GM23338 (cell line): ENCODE measurements at regions not wholly inside any gene's neighbourhood (a gene's known extent, or its start where the extent isn't known, plus 50 kb on each side); places are given as distances from the start of the nearest gene placed in this dataset.

Experiments
- ATAC-seq: fragments of 200-7000 bp; cut with Tn5 transposase; 3 replicates; pipeline ENCODE4 v1.9.1; 2020
- DNase-seq: peaks from one replicate; pipeline ENCODE4 v3.0.0-alpha.2; 2015; ENCODE audit warnings: low spot score
- H2AFZ ChIP-seq: fragments of 200-600 bp; sonication (generic); 2 replicates; pipeline ENCODE4 v1.8.0; 2016; ENCODE audit warnings: antibody characterized with exemption, mild to moderate bottlenecking, moderate library complexity
- H3F3A ChIP-seq: fragments of 200-600 bp; sonication (generic); replicated peaks from 2 replicates; pipeline ENCODE4 v1.8.0; 2017; ENCODE audit warnings: antibody characterized with exemption, mixed run types, low read depth
- H3K27ac ChIP-seq: fragments of 200-600 bp; sonication (generic); 2 replicates; pipeline ENCODE4 v1.6.1; 2016; ENCODE audit warnings: low read depth
- H3K27me3 ChIP-seq: fragments of 200-600 bp; sonication (generic); 2 replicates; pipeline ENCODE4 v1.8.0; 2016; ENCODE audit warnings: mild to moderate bottlenecking, mixed run types, moderate library complexity; ENCODE audit not compliant: insufficient read depth
- H3K36me3 ChIP-seq: fragments of 200-600 bp; sonication (generic); 2 replicates; pipeline ENCODE4 v1.8.0; 2016; ENCODE audit warnings: mild to moderate bottlenecking; ENCODE audit not compliant: insufficient read depth
- H3K4me1 ChIP-seq: fragments of 200-600 bp; sonication (generic); 2 replicates; pipeline ENCODE4 v1.8.0; 2016; ENCODE audit warnings: mild to moderate bottlenecking, moderate library complexity; ENCODE audit not compliant: insufficient read depth
- H3K4me2 ChIP-seq: fragments of 200-600 bp; sonication (generic); 2 replicates; pipeline ENCODE4 v1.7.1; 2017; ENCODE audit warnings: mixed run types
- H3K4me3 ChIP-seq: fragments of 200-600 bp; sonication (generic); 2 replicates; pipeline ENCODE4 v1.6.1; 2016; ENCODE audit warnings: mixed run types
- H3K79me2 ChIP-seq: fragments of 200-600 bp; sonication (generic); replicated peaks from 2 replicates; pipeline ENCODE4 v1.8.0; 2017; ENCODE audit warnings: mild to moderate bottlenecking; ENCODE audit not compliant: insufficient read depth
- H3K9me2 ChIP-seq: fragments of 200-600 bp; sonication (generic); 2 replicates; pipeline ENCODE4 v1.8.0; 2017; ENCODE audit not compliant: insufficient read depth
- H4K20me1 ChIP-seq: fragments of 200-600 bp; sonication (generic); replicated peaks from 2 replicates; pipeline ENCODE4 v1.8.0; 2017; ENCODE audit warnings: mild to moderate bottlenecking; ENCODE audit not compliant: insufficient read depth
- H3K27ac Mint-ChIP-seq: 2 replicates; pipeline ENCODE4 v1.8.0; 2020; ENCODE audit warnings: inconsistent platforms, mild to moderate bottlenecking, moderate library complexity, mixed read lengths
- H3K27me3 Mint-ChIP-seq: 3 replicates; pipeline ENCODE4 v1.8.0; 2022; ENCODE audit warnings: low read depth, mild to moderate bottlenecking, moderate library complexity, mixed read lengths, inconsistent platforms; ENCODE audit not compliant: insufficient read depth, poor library complexity
- H3K36me3 Mint-ChIP-seq: 3 replicates; pipeline ENCODE4 v1.8.0; 2021; ENCODE audit warnings: low read depth, mild to moderate bottlenecking, inconsistent platforms, moderate library complexity, mixed read lengths
- H3K4me1 Mint-ChIP-seq: 3 replicates; pipeline ENCODE4 v1.8.0; 2020; ENCODE audit warnings: mild to moderate bottlenecking, inconsistent platforms, mixed read lengths
- H3K4me3 Mint-ChIP-seq: 3 replicates; pipeline ENCODE4 v1.8.0; 2021; ENCODE audit warnings: moderate library complexity, mild to moderate bottlenecking, inconsistent platforms, mixed read lengths
- H3K9me3 Mint-ChIP-seq: 3 replicates; pipeline ENCODE4 v1.8.0; 2020; ENCODE audit warnings: moderate library complexity, mild to moderate bottlenecking, inconsistent platforms, mixed read lengths
- CREB1 ChIP-seq: fragments of 250-450 bp; sonication (Bioruptor Pico); IDR thresholded peaks from 2 replicates; pipeline ENCODE4 v1.5.0; 2020; ENCODE audit warnings: low read depth, mild to moderate bottlenecking, moderate library complexity
- EZH2phosphoT487 ChIP-seq: fragments of 200-600 bp; sonication (generic); IDR thresholded peaks from one replicate; pipeline ENCODE4 v1.8.1; 2018; ENCODE audit warnings: antibody characterized with exemption; ENCODE audit not compliant: unreplicated experiment
- JUNB ChIP-seq: IDR thresholded peaks from one replicate; pipeline ENCODE4 v1.6.1; 2016; ENCODE audit warnings: antibody characterized with exemption; ENCODE audit not compliant: unreplicated experiment
- NANOG ChIP-seq: IDR thresholded peaks from 2 replicates; pipeline ENCODE4 v1.6.1; 2016; ENCODE audit warnings: antibody characterized with exemption, borderline replicate concordance
- POLR2AphosphoS5 ChIP-seq: IDR thresholded peaks from 2 replicates; pipeline ENCODE4 v1.6.1; 2016; ENCODE audit warnings: antibody characterized with exemption, low read depth
- STAT1 ChIP-seq: IDR thresholded peaks from one replicate; pipeline ENCODE4 v1.6.1; 2016; ENCODE audit warnings: antibody characterized with exemption; ENCODE audit not compliant: unreplicated experiment
- ZNF114 ChIP-seq: fragments of 250-450 bp; sonication (Bioruptor Pico); IDR thresholded peaks from 2 replicates; pipeline ENCODE4 v1.5.0; 2020; ENCODE audit warnings: mild to moderate bottlenecking, moderate library complexity
- ZNF331 ChIP-seq: fragments of 250-450 bp; sonication (Bioruptor Pico); IDR thresholded peaks from 2 replicates; pipeline ENCODE4 v1.5.0; 2020; ENCODE audit warnings: low read depth, mild to moderate bottlenecking, moderate library complexity
- TF ChIP-seq, protein P1 (sequence below): IDR thresholded peaks from 2 replicates; pipeline ENCODE4 v1.6.1; 2016; ENCODE audit warnings: antibody characterized with exemption
- TF ChIP-seq, protein P2 (sequence below): fragments of 250-450 bp; sonication (Bioruptor Pico); IDR thresholded peaks from 2 replicates; pipeline ENCODE4 v1.5.0; 2020; ENCODE audit warnings: mild to moderate bottlenecking, moderate library complexity
- TF ChIP-seq, protein P3 (sequence below), 2 experiments: fragments of 200-600 bp in 1 of 2; sonication (generic) in 1 of 2; conservative IDR thresholded peaks; 2 replicates each; pipeline versions ENCODE4 v1.5.1 to v1.6.1; 2016 to 2017; ENCODE audit warnings: antibody characterized with exemption in 2 of 2, low read depth in 2 of 2, mild to moderate bottlenecking in 2 of 2, moderate library complexity in 1 of 2

DNA sequence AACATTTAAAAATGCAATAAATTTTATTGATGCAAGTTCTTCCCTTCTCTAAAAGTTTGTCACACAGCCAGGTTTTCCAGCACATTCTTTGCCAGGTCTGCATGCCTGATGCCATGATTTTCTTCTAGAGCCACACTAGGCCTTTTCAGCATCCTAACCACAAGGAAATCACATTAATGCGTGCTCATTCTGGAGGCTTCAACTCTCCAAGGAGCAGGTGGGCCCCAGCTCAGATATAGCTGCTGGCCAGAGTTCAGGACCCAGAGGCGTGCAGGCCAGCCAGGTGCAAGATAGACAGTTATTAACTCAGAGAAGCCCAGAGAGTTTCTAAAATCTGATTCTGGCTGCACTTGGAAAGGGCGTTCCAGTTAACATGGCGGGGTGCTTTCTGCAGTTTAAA lies 124.5 kb upstream of the MAF start:
- Histone ChIP-seq H3K79me2 (no peaks in the 10 kb centered on the region), H4K20me1 (no peaks in the 10 kb centered on the region), H3K4me3 (no peak overlapping the region), H3K27ac (no peak overlapping the region), H3K27me3 (no peaks in the 10 kb centered on the region), H3K4me2 (no peak overlapping the region), H3F3A (no peaks in the 10 kb centered on the region), H3K4me1 (no peaks in the 10 kb centered on the region), H2AFZ (no peak overlapping the region), H3K9me2 (peaks cover 9% of the 10 kb centered on the region; the same call in 1 of the 2 replicates), H3K36me3 (no peaks in the 10 kb centered on the region)
- TF ChIP-seq JUNB (no peak), POLR2AphosphoS5 (no peak), STAT1 (no peak), NANOG (no peak), ZNF331 (CRISPR knock-in tag) (no peak), CREB1 (CRISPR knock-in tag) (no peak), ZNF114 (CRISPR knock-in tag) (no peak), EZH2phosphoT487 (no peak)
- TF ChIP-seq, protein P1, sequence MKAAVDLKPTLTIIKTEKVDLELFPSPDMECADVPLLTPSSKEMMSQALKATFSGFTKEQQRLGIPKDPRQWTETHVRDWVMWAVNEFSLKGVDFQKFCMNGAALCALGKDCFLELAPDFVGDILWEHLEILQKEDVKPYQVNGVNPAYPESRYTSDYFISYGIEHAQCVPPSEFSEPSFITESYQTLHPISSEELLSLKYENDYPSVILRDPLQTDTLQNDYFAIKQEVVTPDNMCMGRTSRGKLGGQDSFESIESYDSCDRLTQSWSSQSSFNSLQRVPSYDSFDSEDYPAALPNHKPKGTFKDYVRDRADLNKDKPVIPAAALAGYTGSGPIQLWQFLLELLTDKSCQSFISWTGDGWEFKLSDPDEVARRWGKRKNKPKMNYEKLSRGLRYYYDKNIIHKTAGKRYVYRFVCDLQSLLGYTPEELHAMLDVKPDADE: no peak
- TF ChIP-seq, protein P2, sequence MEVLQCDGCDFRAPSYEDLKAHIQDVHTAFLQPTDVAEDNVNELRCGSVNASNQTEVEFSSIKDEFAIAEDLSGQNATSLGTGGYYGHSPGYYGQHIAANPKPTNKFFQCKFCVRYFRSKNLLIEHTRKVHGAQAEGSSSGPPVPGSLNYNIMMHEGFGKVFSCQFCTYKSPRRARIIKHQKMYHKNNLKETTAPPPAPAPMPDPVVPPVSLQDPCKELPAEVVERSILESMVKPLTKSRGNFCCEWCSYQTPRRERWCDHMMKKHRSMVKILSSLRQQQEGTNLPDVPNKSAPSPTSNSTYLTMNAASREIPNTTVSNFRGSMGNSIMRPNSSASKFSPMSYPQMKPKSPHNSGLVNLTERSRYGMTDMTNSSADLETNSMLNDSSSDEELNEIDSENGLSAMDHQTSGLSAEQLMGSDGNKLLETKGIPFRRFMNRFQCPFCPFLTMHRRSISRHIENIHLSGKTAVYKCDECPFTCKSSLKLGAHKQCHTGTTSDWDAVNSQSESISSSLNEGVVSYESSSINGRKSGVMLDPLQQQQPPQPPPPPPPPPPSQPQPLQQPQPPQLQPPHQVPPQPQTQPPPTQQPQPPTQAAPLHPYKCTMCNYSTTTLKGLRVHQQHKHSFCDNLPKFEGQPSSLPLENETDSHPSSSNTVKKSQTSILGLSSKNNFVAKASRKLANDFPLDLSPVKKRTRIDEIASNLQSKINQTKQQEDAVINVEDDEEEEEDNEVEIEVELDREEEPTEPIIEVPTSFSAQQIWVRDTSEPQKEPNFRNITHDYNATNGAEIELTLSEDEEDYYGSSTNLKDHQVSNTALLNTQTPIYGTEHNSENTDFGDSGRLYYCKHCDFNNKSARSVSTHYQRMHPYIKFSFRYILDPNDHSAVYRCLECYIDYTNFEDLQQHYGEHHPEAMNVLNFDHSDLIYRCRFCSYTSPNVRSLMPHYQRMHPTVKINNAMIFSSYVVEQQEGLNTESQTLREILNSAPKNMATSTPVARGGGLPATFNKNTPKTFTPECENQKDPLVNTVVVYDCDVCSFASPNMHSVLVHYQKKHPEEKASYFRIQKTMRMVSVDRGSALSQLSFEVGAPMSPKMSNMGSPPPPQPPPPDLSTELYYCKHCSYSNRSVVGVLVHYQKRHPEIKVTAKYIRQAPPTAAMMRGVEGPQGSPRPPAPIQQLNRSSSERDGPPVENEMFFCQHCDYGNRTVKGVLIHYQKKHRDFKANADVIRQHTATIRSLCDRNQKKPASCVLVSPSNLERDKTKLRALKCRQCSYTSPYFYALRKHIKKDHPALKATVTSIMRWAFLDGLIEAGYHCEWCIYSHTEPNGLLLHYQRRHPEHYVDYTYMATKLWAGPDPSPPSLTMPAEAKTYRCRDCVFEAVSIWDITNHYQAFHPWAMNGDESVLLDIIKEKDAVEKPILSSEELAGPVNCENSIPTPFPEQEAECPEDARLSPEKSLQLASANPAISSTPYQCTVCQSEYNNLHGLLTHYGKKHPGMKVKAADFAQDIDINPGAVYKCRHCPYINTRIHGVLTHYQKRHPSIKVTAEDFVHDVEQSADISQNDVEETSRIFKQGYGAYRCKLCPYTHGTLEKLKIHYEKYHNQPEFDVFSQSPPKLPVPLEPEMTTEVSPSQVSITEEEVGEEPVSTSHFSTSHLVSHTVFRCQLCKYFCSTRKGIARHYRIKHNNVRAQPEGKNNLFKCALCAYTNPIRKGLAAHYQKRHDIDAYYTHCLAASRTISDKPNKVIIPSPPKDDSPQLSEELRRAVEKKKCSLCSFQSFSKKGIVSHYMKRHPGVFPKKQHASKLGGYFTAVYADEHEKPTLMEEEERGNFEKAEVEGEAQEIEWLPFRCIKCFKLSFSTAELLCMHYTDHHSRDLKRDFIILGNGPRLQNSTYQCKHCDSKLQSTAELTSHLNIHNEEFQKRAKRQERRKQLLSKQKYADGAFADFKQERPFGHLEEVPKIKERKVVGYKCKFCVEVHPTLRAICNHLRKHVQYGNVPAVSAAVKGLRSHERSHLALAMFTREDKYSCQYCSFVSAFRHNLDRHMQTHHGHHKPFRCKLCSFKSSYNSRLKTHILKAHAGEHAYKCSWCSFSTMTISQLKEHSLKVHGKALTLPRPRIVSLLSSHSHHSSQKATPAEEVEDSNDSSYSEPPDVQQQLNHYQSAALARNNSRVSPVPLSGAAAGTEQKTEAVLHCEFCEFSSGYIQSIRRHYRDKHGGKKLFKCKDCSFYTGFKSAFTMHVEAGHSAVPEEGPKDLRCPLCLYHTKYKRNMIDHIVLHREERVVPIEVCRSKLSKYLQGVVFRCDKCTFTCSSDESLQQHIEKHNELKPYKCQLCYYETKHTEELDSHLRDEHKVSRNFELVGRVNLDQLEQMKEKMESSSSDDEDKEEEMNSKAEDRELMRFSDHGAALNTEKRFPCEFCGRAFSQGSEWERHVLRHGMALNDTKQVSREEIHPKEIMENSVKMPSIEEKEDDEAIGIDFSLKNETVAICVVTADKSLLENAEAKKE (CRISPR knock-in tag): no peak
- TF ChIP-seq, protein P3, sequence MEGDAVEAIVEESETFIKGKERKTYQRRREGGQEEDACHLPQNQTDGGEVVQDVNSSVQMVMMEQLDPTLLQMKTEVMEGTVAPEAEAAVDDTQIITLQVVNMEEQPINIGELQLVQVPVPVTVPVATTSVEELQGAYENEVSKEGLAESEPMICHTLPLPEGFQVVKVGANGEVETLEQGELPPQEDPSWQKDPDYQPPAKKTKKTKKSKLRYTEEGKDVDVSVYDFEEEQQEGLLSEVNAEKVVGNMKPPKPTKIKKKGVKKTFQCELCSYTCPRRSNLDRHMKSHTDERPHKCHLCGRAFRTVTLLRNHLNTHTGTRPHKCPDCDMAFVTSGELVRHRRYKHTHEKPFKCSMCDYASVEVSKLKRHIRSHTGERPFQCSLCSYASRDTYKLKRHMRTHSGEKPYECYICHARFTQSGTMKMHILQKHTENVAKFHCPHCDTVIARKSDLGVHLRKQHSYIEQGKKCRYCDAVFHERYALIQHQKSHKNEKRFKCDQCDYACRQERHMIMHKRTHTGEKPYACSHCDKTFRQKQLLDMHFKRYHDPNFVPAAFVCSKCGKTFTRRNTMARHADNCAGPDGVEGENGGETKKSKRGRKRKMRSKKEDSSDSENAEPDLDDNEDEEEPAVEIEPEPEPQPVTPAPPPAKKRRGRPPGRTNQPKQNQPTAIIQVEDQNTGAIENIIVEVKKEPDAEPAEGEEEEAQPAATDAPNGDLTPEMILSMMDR (conservative IDR thresholded peaks at IDR 0.05; ENCODE audit: low read depth in 2 of 2): no peak
- DNase-seq: no peak
- H3K27me3 Mint-ChIP-seq: peaks cover 2% of the 10 kb centered on the region
- ATAC-seq: no peak
- H3K4me3 Mint-ChIP-seq: no peak overlapping the region
- H3K36me3 Mint-ChIP-seq: no peaks in the 10 kb centered on the region; the same call in 2 of the 3 replicates
- H3K4me1 Mint-ChIP-seq: peaks cover 3% of the 10 kb centered on the region; the same call in 1 of the 3 replicates
- no peak overlapping the region for H3K27ac Mint-ChIP-seq
- peaks cover 3% of the 10 kb centered on the region for H3K9me3 Mint-ChIP-seq
